GM18508 (cell line): ENCODE measurements at regions not wholly inside any gene's neighbourhood (a gene's known extent, or its start where the extent isn't known, plus 50 kb on each side); places are given as distances from the start of the nearest gene placed in this dataset.

ENCODE experiments used
- ATAC-seq: cut with Tn5 transposase; IDR thresholded peaks from one replicate; pipeline ENCODE4 v1.9.1; 2021; ENCODE audit warnings: moderate number of reproducible peaks; ENCODE audit not compliant: insufficient read depth, unreplicated experiment

DNA sequence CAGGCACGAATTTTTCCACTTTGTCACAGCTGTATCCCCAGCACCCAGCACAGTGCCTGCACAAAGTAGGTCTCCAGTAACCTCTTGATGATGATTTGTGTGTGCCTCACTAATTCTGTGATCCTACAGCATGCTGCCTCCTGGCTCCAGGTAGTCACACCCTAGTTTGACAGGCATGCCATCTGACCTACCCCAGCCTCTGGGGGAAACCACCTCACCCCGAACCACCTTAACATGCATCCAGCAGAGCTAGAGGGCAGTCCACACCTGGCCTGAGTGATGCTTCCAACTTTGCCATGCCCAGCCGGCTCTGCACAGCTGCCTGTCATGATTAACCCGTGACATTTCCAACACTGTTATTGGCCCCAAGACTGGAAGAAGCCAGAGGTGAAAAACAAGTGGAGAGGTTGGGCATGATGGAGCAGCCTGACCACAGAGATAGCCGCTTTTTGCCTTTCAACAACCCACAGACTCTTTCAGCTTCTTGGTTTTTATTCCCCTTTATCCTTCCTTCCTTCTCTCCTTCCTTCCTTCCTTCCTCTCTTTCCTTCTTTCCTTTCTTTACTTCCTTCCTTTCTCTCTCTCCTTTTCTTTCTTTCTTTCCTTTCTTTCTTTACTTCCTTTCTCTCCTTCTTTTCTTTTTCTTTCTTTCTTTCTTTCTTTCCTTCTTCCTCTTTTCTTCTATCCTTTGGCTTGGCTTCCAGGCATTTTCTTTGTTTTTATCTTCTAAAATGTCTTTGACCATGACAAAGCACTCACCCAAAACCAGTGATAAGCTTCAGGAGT lies 294.4 kb upstream of the SIX2 start:
- no peak for ATAC-seq

DNA sequence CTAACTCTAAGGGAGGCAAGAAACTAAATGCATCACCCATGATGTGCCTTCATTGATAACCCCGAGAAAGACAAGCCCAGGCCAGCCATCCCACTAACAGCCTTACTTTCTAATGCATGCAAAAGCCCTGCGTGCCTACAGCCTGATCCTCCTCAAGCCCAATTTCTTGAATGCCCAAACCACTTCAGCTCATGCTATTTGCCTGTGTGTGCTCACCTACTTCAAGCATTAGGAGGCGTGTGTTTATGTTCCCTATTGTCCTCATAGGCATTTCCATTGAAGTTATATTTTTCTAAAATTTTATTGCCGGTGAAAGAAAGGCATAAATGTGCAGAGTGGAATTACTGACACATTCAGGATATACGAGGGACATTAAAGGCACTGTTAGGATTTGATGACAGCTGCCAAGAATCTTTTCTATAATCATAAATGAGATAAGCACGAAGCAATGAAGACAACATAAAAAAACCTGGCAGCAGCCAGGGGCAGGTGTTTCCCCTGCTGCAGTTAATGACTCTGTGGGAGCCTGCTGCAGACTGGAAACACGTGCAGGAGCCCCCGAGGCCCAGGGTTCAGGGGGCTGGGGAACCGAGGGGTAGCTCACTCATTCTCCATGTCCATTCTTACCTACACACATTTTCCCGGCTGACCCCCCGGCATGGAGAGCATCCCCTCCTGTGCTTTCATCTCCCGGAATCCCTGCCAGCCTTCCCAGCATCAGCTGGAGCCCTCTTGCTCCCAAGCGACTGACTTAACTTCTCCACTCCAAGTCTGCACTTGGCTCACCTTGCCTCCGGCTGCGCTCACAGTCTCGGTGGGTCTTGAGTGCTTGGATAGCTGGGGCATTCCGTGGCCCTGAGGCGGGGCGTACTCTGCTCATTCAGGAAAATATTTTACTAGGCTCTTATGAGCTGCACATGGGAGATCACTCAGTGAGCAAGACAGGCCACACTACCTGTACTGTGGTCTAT lies 292.3 kb upstream of the SIX2 start:
- ATAC-seq: no peak

- no peak for ATAC-seq
These were observed 290.9 kb upstream of the SIX2 start for GRCh38 chr2:45300026-45300750.

DNA sequence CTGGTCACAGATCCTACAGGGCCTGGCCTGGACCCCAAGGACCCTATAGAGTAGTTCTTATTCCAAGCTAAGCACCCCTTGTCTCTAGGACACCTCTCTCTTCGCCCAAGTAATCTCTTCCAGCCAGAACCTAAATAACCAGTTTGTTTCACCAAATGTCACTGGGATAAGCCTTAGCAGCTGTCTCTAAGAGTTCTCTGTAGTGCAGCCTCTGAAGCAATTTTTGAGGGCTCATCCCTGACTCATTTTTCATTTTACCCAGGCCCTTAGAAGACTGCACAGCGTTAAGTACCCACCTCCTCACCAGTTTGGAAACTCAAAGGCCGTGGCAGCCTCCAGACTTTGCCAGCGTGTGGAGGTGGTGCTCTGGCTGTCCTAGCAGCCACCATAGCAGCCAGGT lies 290.1 kb upstream of the SIX2 start:
- no peak for ATAC-seq

- no peak for ATAC-seq
These were observed 283.9 kb upstream of the SIX2 start for GRCh38 chr2:45293182-45293581.

- no peak for ATAC-seq
These were observed 282.0 kb upstream of the SIX2 start for GRCh38 chr2:45291296-45291701.

DNA sequence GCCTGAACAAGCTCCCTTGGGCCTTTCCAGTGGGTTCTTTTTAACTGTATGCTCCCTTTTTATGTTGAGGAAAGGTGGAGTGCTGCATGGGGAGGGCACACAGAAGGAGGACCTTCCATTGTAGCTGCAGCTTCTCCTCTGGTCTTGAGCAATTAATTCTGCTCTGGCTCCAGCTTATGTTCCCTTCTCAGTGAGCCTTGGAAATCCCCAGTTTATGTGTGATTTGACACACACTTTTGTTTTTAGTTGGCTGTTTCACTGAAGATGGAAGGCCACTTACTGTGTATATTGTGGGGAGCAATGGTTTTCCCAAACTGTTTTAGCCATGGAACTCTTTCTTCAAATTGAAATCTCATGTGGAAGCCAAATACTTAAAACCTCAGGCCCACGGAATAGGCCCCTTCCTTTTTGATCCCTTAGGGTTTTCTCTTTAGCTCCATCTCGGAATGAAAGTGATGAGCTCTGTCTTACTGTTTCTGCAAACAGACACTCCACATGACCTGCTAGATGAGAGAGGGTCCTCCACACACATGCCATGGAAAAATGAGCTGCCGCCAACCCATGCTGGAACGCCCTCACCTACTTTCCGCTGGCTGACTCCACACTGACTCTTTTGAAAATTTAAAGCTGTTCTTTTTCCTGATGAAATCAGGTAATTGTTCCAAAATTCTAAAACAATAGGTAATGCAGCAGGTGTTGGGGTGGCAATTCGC lies 280.9 kb upstream of the SIX2 start:
- ATAC-seq: no peak

- no peak for ATAC-seq
These were observed 279.5 kb upstream of the SIX2 start for GRCh38 chr2:45288532-45289417.

GRCh38 chr2:45287045-45287444 lies 277.8 kb upstream of the SIX2 start:
- no peak for ATAC-seq

DNA sequence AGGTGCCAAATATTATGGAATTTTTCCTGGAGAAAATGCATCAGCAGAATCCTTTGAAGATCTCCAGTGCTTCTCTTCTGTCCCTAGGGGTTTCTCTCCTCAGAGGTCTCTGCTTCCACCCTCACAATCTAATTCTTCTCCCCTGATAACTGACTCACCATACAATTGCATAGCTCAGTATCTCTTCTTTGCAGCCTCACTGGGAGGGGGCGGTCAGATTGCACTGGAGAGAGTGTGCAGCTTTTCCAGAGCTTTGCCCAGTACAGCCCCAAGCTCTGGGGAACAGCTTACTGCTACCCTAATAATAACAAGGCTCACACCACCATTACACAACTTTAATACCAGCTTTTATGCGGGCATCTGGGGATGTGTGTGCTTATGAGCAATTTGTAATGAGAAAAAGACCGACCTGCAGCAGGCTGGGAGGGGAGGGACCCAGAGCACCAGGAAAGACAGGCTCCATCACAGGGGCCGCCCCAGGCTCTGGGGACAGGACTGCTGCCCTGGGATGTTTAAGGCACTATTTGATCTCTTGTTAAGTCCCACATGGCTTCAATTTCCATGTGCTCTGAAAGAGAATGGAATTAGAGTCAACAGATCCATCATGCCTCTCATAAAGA lies 276.6 kb upstream of the SIX2 start:
- ATAC-seq: no peak

GRCh38 chr2:45285311-45285710 lies 276.1 kb upstream of the SIX2 start:
- no peak for ATAC-seq

DNA sequence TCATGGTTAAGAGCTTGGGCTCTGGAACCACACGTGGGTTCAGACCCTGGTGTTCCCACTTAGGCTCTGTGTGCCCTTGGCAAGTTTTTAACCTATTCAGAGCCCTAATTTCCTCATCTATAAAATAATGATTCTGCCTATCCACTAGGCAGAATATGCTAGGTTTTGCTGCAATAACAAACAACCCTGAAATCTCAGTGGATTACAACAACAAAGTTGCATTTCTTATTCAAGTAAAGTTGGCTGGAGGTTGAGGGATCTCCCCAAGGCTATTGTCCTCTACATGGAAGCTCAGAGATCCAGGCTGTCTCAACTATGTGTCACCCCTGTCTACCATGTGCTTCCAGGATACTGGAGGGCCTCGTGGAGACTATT lies 275.4 kb upstream of the SIX2 start:
- no peak for ATAC-seq

- ATAC-seq: no peak
These were observed 274.7 kb upstream of the SIX2 start for GRCh38 chr2:45283764-45284620.

DNA sequence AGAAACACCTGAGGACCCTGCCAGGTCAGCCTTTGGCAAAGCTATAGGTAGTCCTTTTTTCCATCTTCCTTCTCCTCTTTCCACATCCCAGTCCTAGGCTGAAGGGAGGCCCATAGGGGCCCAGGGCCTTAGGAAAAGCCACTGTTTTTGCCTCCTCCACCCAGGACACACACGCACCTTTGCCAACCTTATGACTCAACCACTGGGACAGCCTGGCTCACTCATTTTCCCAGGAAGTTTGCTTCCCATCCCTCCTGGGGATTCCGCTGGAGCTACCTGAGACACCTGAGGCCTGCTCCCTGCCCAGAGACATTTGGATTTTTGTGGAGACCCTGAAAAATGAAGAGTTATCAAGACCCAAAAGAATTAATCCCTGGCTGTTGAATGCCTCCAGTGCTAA lies 273.4 kb upstream of the SIX2 start:
- ATAC-seq: no peak

DNA sequence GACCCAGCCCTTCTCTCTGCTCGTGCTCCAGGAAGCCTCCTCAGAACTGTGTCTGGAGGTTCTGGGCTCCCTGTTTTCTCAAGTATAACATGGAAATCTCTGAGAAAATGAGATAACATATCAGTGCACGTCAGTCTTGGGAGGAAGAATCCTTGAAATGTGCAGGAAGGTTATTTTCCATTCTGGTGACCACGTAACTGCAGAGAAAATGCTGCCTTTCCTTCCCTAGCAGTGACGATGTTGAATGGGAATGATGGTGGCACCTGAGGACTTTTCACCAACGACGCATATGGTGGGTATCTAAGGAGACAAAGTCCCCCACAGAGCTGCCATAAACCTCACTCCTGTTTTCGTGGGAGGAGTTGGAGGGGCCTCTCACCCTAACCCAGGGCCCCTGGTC lies 272.1 kb upstream of the SIX2 start:
- no peak for ATAC-seq

- no peak for ATAC-seq
These were observed 271.5 kb upstream of the SIX2 start for GRCh38 chr2:45280794-45281193.

GRCh38 chr2:45279356-45279755 lies 270.1 kb upstream of the SIX2 start:
- ATAC-seq: no peak
